ENCODE measurements at regions not wholly inside any gene's neighbourhood (a gene's known extent, or its start where the extent isn't known, plus 50 kb on each side); places are given as distances from the start of the nearest gene placed in this dataset.
A peak's percentile ranks its signal among the peaks of the same experiment; 100 is the strongest.

- H3K27ac ChIP-seq: no peak overlapping the region
- intact Hi-C loops (cut with DNase I): no loop called here
- no peaks in the 10 kb centered on the region for H3K27me3 ChIP-seq (ENCODE audit: insufficient read depth in 3 of 3, low read length in 2 of 3)
- 71 to 79% (median 78%) methylated on average over 2 of the region's 2 CpGs for WGBS, 3 donors
- H3K4me1 ChIP-seq: no peaks in the 10 kb centered on the region
- ATAC-seq: no peak
- H3K9me3 ChIP-seq: no peaks in the 10 kb centered on the region
- no peak for TF ChIP-seq CTCF (IDR thresholded peaks at IDR 0.05)
- no peak overlapping the region for H3K4me3 ChIP-seq
- DNase-seq: no peak
- no peaks in the 10 kb centered on the region for H3K36me3 ChIP-seq (ENCODE audit: insufficient read depth in 1 of 2, low read depth in 1 of 2)
Observed at GRCh38 chr1:204758601-204759000, 73.1 kb upstream of the LRRN2 start.

GRCh38 chr1:204760350-204760749, 74.8 kb upstream of the LRRN2 start:
- no peaks in the 10 kb centered on the region for H3K4me1 ChIP-seq
- no peak for ATAC-seq
- no peak overlapping the region for H3K27ac ChIP-seq
- no peaks in the 10 kb centered on the region for H3K9me3 ChIP-seq
- WGBS, 3 donors: 78 to 90% (median 80%) methylated on average over 2 of the region's 2 CpGs
- H3K4me3 ChIP-seq: no peak overlapping the region
- no peaks in the 10 kb centered on the region for H3K36me3 ChIP-seq (ENCODE audit: insufficient read depth in 1 of 2, low read depth in 1 of 2)
- intact Hi-C loops (cut with DNase I): loop anchor here in 1 of 2 donors (10.0 kb wide), 1 partner anchor 196 kb away; no protein-coding TSS in a partner anchor
- no peak for DNase-seq
- TF ChIP-seq CTCF (IDR thresholded peaks at IDR 0.05): no peak
- peaks cover 0 to 12% (median 0%) of the 10 kb centered on the region in 3 donors for H3K27me3 ChIP-seq (ENCODE audit: insufficient read depth in 3 of 3, low read length in 2 of 3)

- TF ChIP-seq CTCF (IDR thresholded peaks at IDR 0.05): no peak
- intact Hi-C loops (cut with DNase I): loop anchor here in 1 of 2 donors (10.0 kb wide), 1 partner anchor 196 kb away; no protein-coding TSS in a partner anchor
Observed at GRCh38 chr1:204760757-204761156, 75.2 kb upstream of the LRRN2 start.

GRCh38 chr1:204763773-204764427, 78.4 kb upstream of the LRRN2 start:
- H3K27ac ChIP-seq: no peak overlapping the region
- no peaks in the 10 kb centered on the region for H3K9me3 ChIP-seq
- H3K4me3 ChIP-seq: no peak overlapping the region
- ATAC-seq (peak; percentile 70 to 93 (median 84)), DNase-seq (peak; percentile 68 to 76)
- intact Hi-C loops (cut with DNase I): loop anchor here in 1 of 2 donors (10.0 kb wide), 1 partner anchor 199 kb away; no protein-coding TSS in a partner anchor
- no peaks in the 10 kb centered on the region for H3K36me3 ChIP-seq (ENCODE audit: insufficient read depth in 1 of 2, low read depth in 1 of 2)
- TF ChIP-seq CTCF (IDR thresholded peaks at IDR 0.05): peak; percentile 61
- peaks cover 0 to 41% (median 3%) of the 10 kb centered on the region in 3 donors for H3K27me3 ChIP-seq (ENCODE audit: insufficient read depth in 3 of 3, low read length in 2 of 3)
- WGBS, 3 donors: 10% methylated on average over 18 of the region's 18 CpGs
- no peaks in the 10 kb centered on the region for H3K4me1 ChIP-seq

More at GRCh38 chr1:204760757-204761156, 75.2 kb upstream of the LRRN2 start:
- H3K27ac ChIP-seq: no peak overlapping the region
- no peak overlapping the region for H3K4me3 ChIP-seq
- no peaks in the 10 kb centered on the region for H3K9me3 ChIP-seq
- 85 to 87% (median 85%) methylated on average over 3 of the region's 3 CpGs for WGBS, 3 donors
- DNase-seq: no peak
- no peaks in the 10 kb centered on the region for H3K36me3 ChIP-seq (ENCODE audit: insufficient read depth in 1 of 2, low read depth in 1 of 2)
- peaks cover 0 to 16% (median 0%) of the 10 kb centered on the region in 3 donors for H3K27me3 ChIP-seq (ENCODE audit: insufficient read depth in 3 of 3, low read length in 2 of 3)
- no peaks in the 10 kb centered on the region for H3K4me1 ChIP-seq
- ATAC-seq: no peak

Measured in psoas muscle (tissue), 7 donors.